HepG2 (cell line): ENCODE measurements at regions not wholly inside any gene's neighbourhood (a gene's known extent, or its start where the extent isn't known, plus 50 kb on each side); places are given as distances from the start of the nearest gene placed in this dataset.

ENCODE experiments used
- ATAC-seq: fragments of 200-7000 bp; cut with Tn5 transposase; 3 replicates; pipeline ENCODE4 v1.9.1; 2020; ENCODE audit warnings: mild to moderate bottlenecking, moderate library complexity
- BruUV-seq: library from RNA; stranded (reverse); fragments of 400-500 nt; replicated peaks from 2 replicates; lab custom pipeline; 2021; lab: Mats Ljungman, UMichigan
- CTCF ChIA-PET: fragments of 300-600 bp; formaldehyde crosslinking; extraction: SDS; loops from one replicate; lab custom pipeline; 2021; ENCODE audit warnings: low total read pairs, inconsistent platforms, low intra/inter-chr PET ratio; lab: Yijun Ruan, JAX
- POLR2A ChIA-PET: fragments of 350-600 bp; sonication (Branson Sonifier 250); formaldehyde crosslinking; loops from one replicate; lab custom pipeline; 2020; ENCODE audit warnings: antibody characterized with exemption, inconsistent platforms; lab: Yijun Ruan, JAX
- DNase-seq: peaks from one replicate; pipeline ENCODE4 v3.0.0-alpha.2; 2015; ENCODE audit warnings: low spot score
- FAIRE-seq: peaks from 3 replicates; lab custom pipeline; 2011; peaks lifted over from hg19 to GRCh38; lab: Jason Lieb, UNC
- H2AFZ ChIP-seq: one replicate; pipeline ENCODE4 v1.6.1; 2011; ENCODE audit warnings: low read length, inconsistent platforms
- H3K27ac ChIP-seq: fragments of 300-600 bp; 3 replicates; pipeline ENCODE4 v1.8.0; 2011; ENCODE audit warnings: mixed run types, mild to moderate bottlenecking, mixed read lengths, low read length, inconsistent platforms; ENCODE audit not compliant: insufficient read depth; ENCODE audit errors: extremely low read length
- H3K27me3 ChIP-seq, 2 experiments: fragments of 200-600 bp in 1 of 2; 2 replicates in 1 of 2; 3 replicates in 1 of 2; pipeline versions ENCODE4 v1.6.0 to v1.8.0; 2011; ENCODE audit warnings: low read length in 2 of 2, mild to moderate bottlenecking in 2 of 2, moderate library complexity in 2 of 2, inconsistent platforms in 1 of 2; ENCODE audit not compliant: insufficient read depth in 2 of 2, control insufficient read depth in 1 of 2
- H3K36me3 ChIP-seq, 2 experiments: fragments of 200-600 bp in 1 of 2; replicated peaks in 1 of 2; 2 replicates in 1 of 2; 3 replicates in 1 of 2; pipeline versions ENCODE4 v1.5.1 to v1.8.0; 2011; ENCODE audit warnings: low read length in 2 of 2, inconsistent platforms in 1 of 2; ENCODE audit not compliant: insufficient read depth in 2 of 2, control insufficient read depth in 1 of 2
- H3K4me1 ChIP-seq: 2 replicates; pipeline ENCODE4 v1.5.1; 2012; ENCODE audit warnings: low read length, inconsistent platforms; ENCODE audit not compliant: insufficient read depth
- H3K4me2 ChIP-seq: 2 replicates; pipeline ENCODE4 v1.6.0; 2011; ENCODE audit warnings: low read depth, low read length, inconsistent platforms
- H3K4me3 ChIP-seq, 3 experiments: fragments of 200-600 bp in 1 of 3; sonication (generic), shearing (Covaris generic) in 1 of 3; replicated peaks in 1 of 3; 2 replicates each; pipeline ENCODE4 v1.5.1; 2011 to 2016; ENCODE audit warnings: low read length in 3 of 3, inconsistent platforms in 2 of 3, low read depth in 2 of 3, mild to moderate bottlenecking in 2 of 3, control low read depth in 1 of 3, mixed read lengths in 1 of 3; ENCODE audit not compliant: insufficient read depth in 1 of 3
- H3K79me2 ChIP-seq: one replicate; pipeline ENCODE4 v1.6.1; 2011; ENCODE audit warnings: low read length, inconsistent platforms; ENCODE audit not compliant: insufficient read depth
- H3K9ac ChIP-seq: 2 replicates; pipeline ENCODE4 v1.6.0; 2011; ENCODE audit warnings: mild to moderate bottlenecking, low read depth, low read length, inconsistent platforms; ENCODE audit not compliant: insufficient read depth
- H3K9me3 ChIP-seq: 2 replicates; pipeline ENCODE4 v1.5.1; 2012; ENCODE audit warnings: mild to moderate bottlenecking, low read length
- H4K20me1 ChIP-seq: 2 replicates; pipeline ENCODE4 v1.6.0; 2011; ENCODE audit warnings: inconsistent platforms, mild to moderate bottlenecking, low read length, moderate library complexity; ENCODE audit not compliant: insufficient read depth
- ELF3 ChIP-seq: IDR thresholded peaks from 2 replicates; pipeline ENCODE4 v1.6.1; 2016; ENCODE audit warnings: missing genetic modification reagents, missing compliant biosample characterization
- JUN ChIP-seq: sonication (generic); formaldehyde crosslinking; IDR thresholded peaks from 2 replicates; pipeline ENCODE4 v1.4.0; 2020; ENCODE audit warnings: mild to moderate bottlenecking, missing genetic modification reagents
- KDM2A ChIP-seq: sonication (generic); formaldehyde crosslinking; IDR thresholded peaks from 2 replicates; pipeline ENCODE4 v1.4.0; 2020; ENCODE audit warnings: low read depth, missing genetic modification reagents, borderline replicate concordance
- MIXL1 ChIP-seq: IDR thresholded peaks from 2 replicates; pipeline ENCODE4 v1.6.1; 2016
- MTF1 ChIP-seq: sonication (generic); formaldehyde crosslinking; IDR thresholded peaks from 2 replicates; pipeline ENCODE4 v1.5.0; 2020; ENCODE audit warnings: missing genetic modification reagents
- NFATC3 ChIP-seq: sonication (generic); formaldehyde crosslinking; IDR thresholded peaks from 2 replicates; pipeline ENCODE4 v1.5.1; 2020; ENCODE audit warnings: mild to moderate bottlenecking, missing genetic modification reagents
- SMAD1 ChIP-seq: sonication (generic); formaldehyde crosslinking; IDR thresholded peaks from 2 replicates; pipeline ENCODE4 v1.4.0; 2020; ENCODE audit warnings: missing genetic modification reagents, low read depth, mild to moderate bottlenecking, borderline replicate concordance
- SRY ChIP-seq: sonication (generic); formaldehyde crosslinking; IDR thresholded peaks from 2 replicates; pipeline ENCODE4 v1.8.0; 2022; ENCODE audit warnings: mild to moderate bottlenecking, missing genetic modification reagents
- TBP ChIP-seq: sonication (generic); formaldehyde crosslinking; IDR thresholded peaks from 2 replicates; pipeline ENCODE4 v1.5.0; 2020; ENCODE audit warnings: missing genetic modification reagents
- ZBTB7A ChIP-seq: sonication (generic); formaldehyde crosslinking; IDR thresholded peaks from 2 replicates; pipeline ENCODE4 v1.8.0; 2022; ENCODE audit warnings: mild to moderate bottlenecking, missing genetic modification reagents
- ZKSCAN1 ChIP-seq: fragments of 150-350 bp; IDR thresholded peaks from 2 replicates; pipeline ENCODE4 v1.6.1; 2014; ENCODE audit warnings: low read length
- ZNF432 ChIP-seq: sonication (generic); formaldehyde crosslinking; IDR thresholded peaks from 2 replicates; pipeline ENCODE4 v1.5.0; 2020; ENCODE audit warnings: missing genetic modification reagents, mild to moderate bottlenecking, borderline replicate concordance
- ZNF766 ChIP-seq: sonication (generic); formaldehyde crosslinking; IDR thresholded peaks from 2 replicates; pipeline ENCODE4 v1.5.0; 2020; ENCODE audit warnings: missing genetic modification reagents, borderline replicate concordance
- in situ Hi-C: cut with HindIII; loops from 2 replicates; pipeline ENCODE4 v1.10.0; 2017; ENCODE audit warnings: low pct_unique_long_range_greater_than_20kb; ENCODE audit not compliant: extremely low pct_ligation_motif_present
- intact Hi-C: fragments of 100-400 bp; cut with micrococcal nuclease; formaldehyde crosslinking; loops from one replicate; pipeline ENCODE4 v1.10.0; 2022; ENCODE audit not compliant: unreplicated experiment
- TF ChIP-seq, protein P1 (sequence below): sonication (generic); formaldehyde crosslinking; IDR thresholded peaks from 2 replicates; pipeline ENCODE4 v1.4.0; 2020; ENCODE audit warnings: missing genetic modification reagents
- TF ChIP-seq, protein P2 (sequence below): sonication (generic); formaldehyde crosslinking; IDR thresholded peaks from 2 replicates; pipeline ENCODE4 v1.4.0; 2020; ENCODE audit warnings: missing genetic modification reagents, borderline replicate concordance
- TF ChIP-seq, protein P3 (sequence below): sonication (generic); formaldehyde crosslinking; IDR thresholded peaks from 2 replicates; pipeline ENCODE4 v1.5.0; 2020; ENCODE audit warnings: mild to moderate bottlenecking, missing genetic modification reagents

DNA sequence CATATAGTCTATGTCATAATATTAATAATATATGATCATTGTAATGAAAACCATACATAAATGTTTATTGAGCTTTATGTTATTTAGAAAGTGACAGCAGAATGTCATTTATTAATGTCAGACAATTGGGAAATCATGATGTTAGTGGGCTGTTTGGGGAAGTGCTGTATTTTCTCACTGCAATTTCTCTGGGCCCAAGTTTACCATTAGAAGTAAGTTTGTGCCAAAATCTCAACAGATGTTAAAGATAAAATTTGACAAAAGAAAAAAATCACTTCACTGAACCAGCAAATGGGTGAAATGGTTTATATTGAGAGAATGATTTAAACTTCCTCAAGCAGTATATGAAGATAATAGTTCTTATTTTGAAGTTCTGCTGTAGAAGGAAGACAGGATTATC lies 433.2 kb upstream of the SMARCA2 start:
- Histone ChIP-seq H3K9ac (no peak overlapping the region), H3K4me3 (no peak overlapping the region), H3K27ac (no peak overlapping the region), H3K9me3 (no peaks in the 10 kb centered on the region), H3K36me3 (no peaks in the 10 kb centered on the region), H3K79me2 (no peaks in the 10 kb centered on the region), H2AFZ (no peak overlapping the region), H4K20me1 (no peaks in the 10 kb centered on the region), H3K27me3 (no peaks in the 10 kb centered on the region), H3K4me2 (no peak overlapping the region), H3K4me1 (no peaks in the 10 kb centered on the region)
- intact Hi-C loops, result loop anchor here (5.0 kb wide), 1 partner anchor 115 kb away; no protein-coding TSS in a partner anchor
- DNase-seq (no peak), FAIRE-seq (no peak)
- CTCF ChIA-PET, result no interaction called here
- in situ Hi-C loops, result no loop called here
- no TSS peak for BruUV-seq
- TF ChIP-seq, protein P1, sequence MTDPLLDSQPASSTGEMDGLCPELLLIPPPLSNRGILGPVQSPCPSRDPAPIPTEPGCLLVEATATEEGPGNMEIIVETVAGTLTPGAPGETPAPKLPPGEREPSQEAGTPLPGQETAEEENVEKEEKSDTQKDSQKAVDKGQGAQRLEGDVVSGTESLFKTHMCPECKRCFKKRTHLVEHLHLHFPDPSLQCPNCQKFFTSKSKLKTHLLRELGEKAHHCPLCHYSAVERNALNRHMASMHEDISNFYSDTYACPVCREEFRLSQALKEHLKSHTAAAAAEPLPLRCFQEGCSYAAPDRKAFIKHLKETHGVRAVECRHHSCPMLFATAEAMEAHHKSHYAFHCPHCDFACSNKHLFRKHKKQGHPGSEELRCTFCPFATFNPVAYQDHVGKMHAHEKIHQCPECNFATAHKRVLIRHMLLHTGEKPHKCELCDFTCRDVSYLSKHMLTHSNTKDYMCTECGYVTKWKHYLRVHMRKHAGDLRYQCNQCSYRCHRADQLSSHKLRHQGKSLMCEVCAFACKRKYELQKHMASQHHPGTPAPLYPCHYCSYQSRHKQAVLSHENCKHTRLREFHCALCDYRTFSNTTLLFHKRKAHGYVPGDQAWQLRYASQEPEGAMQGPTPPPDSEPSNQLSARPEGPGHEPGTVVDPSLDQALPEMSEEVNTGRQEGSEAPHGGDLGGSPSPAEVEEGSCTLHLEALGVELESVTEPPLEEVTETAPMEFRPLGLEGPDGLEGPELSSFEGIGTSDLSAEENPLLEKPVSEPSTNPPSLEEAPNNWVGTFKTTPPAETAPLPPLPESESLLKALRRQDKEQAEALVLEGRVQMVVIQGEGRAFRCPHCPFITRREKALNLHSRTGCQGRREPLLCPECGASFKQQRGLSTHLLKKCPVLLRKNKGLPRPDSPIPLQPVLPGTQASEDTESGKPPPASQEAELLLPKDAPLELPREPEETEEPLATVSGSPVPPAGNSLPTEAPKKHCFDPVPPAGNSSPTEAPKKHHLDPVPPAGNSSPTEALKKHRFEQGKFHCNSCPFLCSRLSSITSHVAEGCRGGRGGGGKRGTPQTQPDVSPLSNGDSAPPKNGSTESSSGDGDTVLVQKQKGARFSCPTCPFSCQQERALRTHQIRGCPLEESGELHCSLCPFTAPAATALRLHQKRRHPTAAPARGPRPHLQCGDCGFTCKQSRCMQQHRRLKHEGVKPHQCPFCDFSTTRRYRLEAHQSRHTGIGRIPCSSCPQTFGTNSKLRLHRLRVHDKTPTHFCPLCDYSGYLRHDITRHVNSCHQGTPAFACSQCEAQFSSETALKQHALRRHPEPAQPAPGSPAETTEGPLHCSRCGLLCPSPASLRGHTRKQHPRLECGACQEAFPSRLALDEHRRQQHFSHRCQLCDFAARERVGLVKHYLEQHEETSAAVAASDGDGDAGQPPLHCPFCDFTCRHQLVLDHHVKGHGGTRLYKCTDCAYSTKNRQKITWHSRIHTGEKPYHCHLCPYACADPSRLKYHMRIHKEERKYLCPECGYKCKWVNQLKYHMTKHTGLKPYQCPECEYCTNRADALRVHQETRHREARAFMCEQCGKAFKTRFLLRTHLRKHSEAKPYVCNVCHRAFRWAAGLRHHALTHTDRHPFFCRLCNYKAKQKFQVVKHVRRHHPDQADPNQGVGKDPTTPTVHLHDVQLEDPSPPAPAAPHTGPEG, result no peak
- TF ChIP-seq MIXL1, result no peak
- no peak for TF ChIP-seq TBP
- no peak for TF ChIP-seq ZNF766 (CRISPR knock-in tag)
- TF ChIP-seq, protein P2, sequence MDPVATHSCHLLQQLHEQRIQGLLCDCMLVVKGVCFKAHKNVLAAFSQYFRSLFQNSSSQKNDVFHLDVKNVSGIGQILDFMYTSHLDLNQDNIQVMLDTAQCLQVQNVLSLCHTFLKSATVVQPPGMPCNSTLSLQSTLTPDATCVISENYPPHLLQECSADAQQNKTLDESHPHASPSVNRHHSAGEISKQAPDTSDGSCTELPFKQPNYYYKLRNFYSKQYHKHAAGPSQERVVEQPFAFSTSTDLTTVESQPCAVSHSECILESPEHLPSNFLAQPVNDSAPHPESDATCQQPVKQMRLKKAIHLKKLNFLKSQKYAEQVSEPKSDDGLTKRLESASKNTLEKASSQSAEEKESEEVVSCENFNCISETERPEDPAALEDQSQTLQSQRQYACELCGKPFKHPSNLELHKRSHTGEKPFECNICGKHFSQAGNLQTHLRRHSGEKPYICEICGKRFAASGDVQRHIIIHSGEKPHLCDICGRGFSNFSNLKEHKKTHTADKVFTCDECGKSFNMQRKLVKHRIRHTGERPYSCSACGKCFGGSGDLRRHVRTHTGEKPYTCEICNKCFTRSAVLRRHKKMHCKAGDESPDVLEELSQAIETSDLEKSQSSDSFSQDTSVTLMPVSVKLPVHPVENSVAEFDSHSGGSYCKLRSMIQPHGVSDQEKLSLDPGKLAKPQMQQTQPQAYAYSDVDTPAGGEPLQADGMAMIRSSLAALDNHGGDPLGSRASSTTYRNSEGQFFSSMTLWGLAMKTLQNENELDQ, result no peak
- no peak for TF ChIP-seq ZBTB7A (CRISPR knock-in tag)
- TF ChIP-seq KDM2A (CRISPR knock-in tag), result no peak
- TF ChIP-seq JUN (CRISPR knock-in tag), result no peak
- TF ChIP-seq ZKSCAN1, result no peak
- TF ChIP-seq, protein P3, sequence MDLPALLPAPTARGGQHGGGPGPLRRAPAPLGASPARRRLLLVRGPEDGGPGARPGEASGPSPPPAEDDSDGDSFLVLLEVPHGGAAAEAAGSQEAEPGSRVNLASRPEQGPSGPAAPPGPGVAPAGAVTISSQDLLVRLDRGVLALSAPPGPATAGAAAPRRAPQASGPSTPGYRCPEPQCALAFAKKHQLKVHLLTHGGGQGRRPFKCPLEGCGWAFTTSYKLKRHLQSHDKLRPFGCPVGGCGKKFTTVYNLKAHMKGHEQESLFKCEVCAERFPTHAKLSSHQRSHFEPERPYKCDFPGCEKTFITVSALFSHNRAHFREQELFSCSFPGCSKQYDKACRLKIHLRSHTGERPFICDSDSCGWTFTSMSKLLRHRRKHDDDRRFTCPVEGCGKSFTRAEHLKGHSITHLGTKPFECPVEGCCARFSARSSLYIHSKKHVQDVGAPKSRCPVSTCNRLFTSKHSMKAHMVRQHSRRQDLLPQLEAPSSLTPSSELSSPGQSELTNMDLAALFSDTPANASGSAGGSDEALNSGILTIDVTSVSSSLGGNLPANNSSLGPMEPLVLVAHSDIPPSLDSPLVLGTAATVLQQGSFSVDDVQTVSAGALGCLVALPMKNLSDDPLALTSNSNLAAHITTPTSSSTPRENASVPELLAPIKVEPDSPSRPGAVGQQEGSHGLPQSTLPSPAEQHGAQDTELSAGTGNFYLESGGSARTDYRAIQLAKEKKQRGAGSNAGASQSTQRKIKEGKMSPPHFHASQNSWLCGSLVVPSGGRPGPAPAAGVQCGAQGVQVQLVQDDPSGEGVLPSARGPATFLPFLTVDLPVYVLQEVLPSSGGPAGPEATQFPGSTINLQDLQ (CRISPR knock-in tag), result no peak
- TF ChIP-seq ELF3 (CRISPR knock-in tag), result no peak
- TF ChIP-seq NFATC3 (CRISPR knock-in tag), result no peak
- TF ChIP-seq SMAD1 (CRISPR knock-in tag), result no peak
- TF ChIP-seq ZNF432 (CRISPR knock-in tag), result no peak
- no peak for TF ChIP-seq MTF1
- TF ChIP-seq SRY (CRISPR knock-in tag), result no peak
- TF ChIP-seq, all 625 proteins: peak for 0
- POLR2A ChIA-PET, result no interaction called here
- ATAC-seq, result no peak
